Adrenal gland (tissue), 5 donors: ENCODE measurements at regions not wholly inside any gene's neighbourhood (a gene's known extent, or its start where the extent isn't known, plus 50 kb on each side); places are given as distances from the start of the nearest gene placed in this dataset.
"Not testable (repeated sequence)": the region's sequence is repeated elsewhere in the genome, so short reads cannot be mapped to it uniquely, and the experiment has no call there.

Source experiments
- POLR2A ChIP-seq, 2 donors: fragments of 450-650 bp; IDR thresholded peaks; one replicate each; pipeline ENCODE4 v1.6.1; 2017; ENCODE audit warnings: antibody characterized with exemption in 2 of 2, mild to moderate bottlenecking in 2 of 2, moderate library complexity in 1 of 2
- TF ChIP-seq, protein P1 (sequence below), 6 experiments: fragments of 450-650 bp in 4 of 6; fragments of 200-600 bp in 2 of 6; sonication (generic) in 1 of 6; IDR thresholded peaks; 1 replicate in 5 of 6; 2 replicates in 1 of 6; pipeline versions ENCODE4 v1.5.1 to v1.8.0; 2016 to 2021; ENCODE audit warnings: antibody characterized with exemption in 6 of 6, mild to moderate bottlenecking in 2 of 6, moderate library complexity in 1 of 6
- donor health status: DM: no; HTN: no; CAD: no.

DNA sequence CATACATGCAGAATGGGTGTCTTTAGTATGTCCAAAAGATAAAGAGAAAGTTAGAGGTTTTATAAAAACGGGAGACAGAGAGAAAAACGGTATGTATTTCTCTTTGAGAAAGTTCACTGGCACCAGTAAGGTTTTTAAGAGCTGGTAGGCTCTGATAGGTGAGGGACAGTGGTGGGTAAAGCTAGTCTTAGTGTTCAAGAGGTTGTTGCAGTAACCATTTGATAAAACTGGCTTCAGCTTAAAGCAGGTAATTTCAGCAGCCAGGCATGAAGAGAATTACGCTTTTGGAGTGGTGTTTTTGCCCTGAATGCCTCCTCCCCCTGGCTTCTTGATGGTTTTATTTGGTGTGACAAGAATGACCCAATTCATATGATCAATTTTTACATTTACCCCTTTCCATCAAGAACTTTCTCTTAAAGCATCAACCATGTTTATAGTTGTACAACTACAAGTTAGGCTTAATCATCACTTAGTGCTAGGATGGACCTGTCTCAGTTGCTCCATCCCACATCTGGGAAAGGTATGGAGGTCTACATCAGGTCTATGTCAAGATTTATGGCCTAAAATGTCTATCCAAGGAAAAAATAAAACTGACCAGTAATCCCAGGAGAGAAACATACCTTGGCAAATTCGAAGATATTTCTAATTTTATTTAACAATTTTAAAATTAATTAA lies 1511.1 kb upstream of the TPTE start:
- TF ChIP-seq, protein P1, sequence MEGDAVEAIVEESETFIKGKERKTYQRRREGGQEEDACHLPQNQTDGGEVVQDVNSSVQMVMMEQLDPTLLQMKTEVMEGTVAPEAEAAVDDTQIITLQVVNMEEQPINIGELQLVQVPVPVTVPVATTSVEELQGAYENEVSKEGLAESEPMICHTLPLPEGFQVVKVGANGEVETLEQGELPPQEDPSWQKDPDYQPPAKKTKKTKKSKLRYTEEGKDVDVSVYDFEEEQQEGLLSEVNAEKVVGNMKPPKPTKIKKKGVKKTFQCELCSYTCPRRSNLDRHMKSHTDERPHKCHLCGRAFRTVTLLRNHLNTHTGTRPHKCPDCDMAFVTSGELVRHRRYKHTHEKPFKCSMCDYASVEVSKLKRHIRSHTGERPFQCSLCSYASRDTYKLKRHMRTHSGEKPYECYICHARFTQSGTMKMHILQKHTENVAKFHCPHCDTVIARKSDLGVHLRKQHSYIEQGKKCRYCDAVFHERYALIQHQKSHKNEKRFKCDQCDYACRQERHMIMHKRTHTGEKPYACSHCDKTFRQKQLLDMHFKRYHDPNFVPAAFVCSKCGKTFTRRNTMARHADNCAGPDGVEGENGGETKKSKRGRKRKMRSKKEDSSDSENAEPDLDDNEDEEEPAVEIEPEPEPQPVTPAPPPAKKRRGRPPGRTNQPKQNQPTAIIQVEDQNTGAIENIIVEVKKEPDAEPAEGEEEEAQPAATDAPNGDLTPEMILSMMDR (IDR thresholded peaks at IDR 0.05), result not testable (repeated sequence)
- not testable (repeated sequence) for TF ChIP-seq POLR2A (IDR thresholded peaks at IDR 0.05)
